ENCODE measurements at regions not wholly inside any gene's neighbourhood (a gene's known extent, or its start where the extent isn't known, plus 50 kb on each side); places are given as distances from the start of the nearest gene placed in this dataset.

- TF ChIP-seq CTCF (IDR thresholded peaks at IDR 0.05; ENCODE audit: low read depth, low read length) (no peak), POLR2A (IDR thresholded peaks at IDR 0.05; ENCODE audit: extremely low read depth, insufficient read length) (no peak), MAX (IDR thresholded peaks at IDR 0.05; ENCODE audit: low read depth, low read length) (no peak)
These were observed 119.2 kb upstream of the TMEM18 start for GRCh38 chr2:796141-796985.

Measured in NB4 (cell line).